K562 (cell line): ENCODE measurements at regions not wholly inside any gene's neighbourhood (a gene's known extent, or its start where the extent isn't known, plus 50 kb on each side); places are given as distances from the start of the nearest gene placed in this dataset.

ENCODE experiments used
- BDP1 ChIP-seq: IDR thresholded peaks from 3 replicates; pipeline ENCODE4 v1.6.1; 2011; ENCODE audit not compliant: insufficient read length, insufficient read depth
- CHD2 ChIP-seq: IDR thresholded peaks from 2 replicates; pipeline ENCODE4 v1.6.1; 2011; ENCODE audit warnings: low read depth, low read length
- E2F6 ChIP-seq, 2 experiments: IDR thresholded peaks; 2 replicates each; pipeline ENCODE4 v1.6.1; 2011; ENCODE audit warnings: borderline replicate concordance in 1 of 2, control low read depth in 1 of 2, low read depth in 1 of 2, low read length in 1 of 2, mild to moderate bottlenecking in 1 of 2, mixed read lengths in 1 of 2, moderate library complexity in 1 of 2; ENCODE audit not compliant: insufficient read depth in 1 of 2, insufficient read length in 1 of 2, poor library complexity in 1 of 2, severe bottlenecking in 1 of 2; ENCODE audit errors: extremely low read depth in 1 of 2
- EHMT2 ChIP-seq: fragments of 450-650 bp; IDR thresholded peaks from 2 replicates; pipeline ENCODE4 v1.6.1; 2018; ENCODE audit warnings: antibody characterized with exemption
- IRF2 ChIP-seq: sonication (generic); formaldehyde crosslinking; IDR thresholded peaks from 2 replicates; pipeline ENCODE4 v1.8.1; 2022; ENCODE audit warnings: mild to moderate bottlenecking, missing genetic modification reagents
- IRF9 ChIP-seq: fragments of 450-650 bp; IDR thresholded peaks from 2 replicates; pipeline ENCODE4 v1.6.1; 2016; ENCODE audit warnings: missing biosample characterization, missing genetic modification characterization
- MEF2D ChIP-seq: conservative IDR thresholded peaks from 2 replicates; pipeline ENCODE4 v1.6.1; 2016; ENCODE audit warnings: low read depth, missing genetic modification characterization, missing compliant biosample characterization
- NR2C2 ChIP-seq, 2 experiments: fragments of 200-800 bp in 1 of 2; sonication (Bioruptor generic) in 1 of 2; sonication (generic) in 1 of 2; formaldehyde crosslinking in 1 of 2; IDR thresholded peaks; 2 replicates each; pipeline versions ENCODE4 v1.6.1 to v1.8.0; 2016 to 2022; ENCODE audit warnings: mild to moderate bottlenecking in 1 of 2, missing compliant biosample characterization in 1 of 2, missing genetic modification characterization in 1 of 2, missing genetic modification reagents in 1 of 2
- PBX2 ChIP-seq, 2 experiments: IDR thresholded peaks in 1 of 2; conservative IDR thresholded peaks in 1 of 2; 2 replicates each; pipeline ENCODE4 v1.6.1; 2016; ENCODE audit warnings: low read depth in 2 of 2, mild to moderate bottlenecking in 1 of 2, missing compliant biosample characterization in 1 of 2, missing genetic modification characterization in 1 of 2, moderate library complexity in 1 of 2
- PHB ChIP-seq: fragments of 250-450 bp; sonication (Bioruptor Pico); IDR thresholded peaks from 2 replicates; pipeline ENCODE4 v1.5.0; 2021
- POLR3G ChIP-seq: IDR thresholded peaks from 2 replicates; pipeline ENCODE4 v1.6.1; 2011; ENCODE audit not compliant: insufficient read length, insufficient replicate concordance; ENCODE audit errors: extremely low read depth
- RB1 ChIP-seq: fragments of 450-650 bp; IDR thresholded peaks from 2 replicates; pipeline ENCODE4 v1.6.1; 2017; ENCODE audit warnings: low read depth, mild to moderate bottlenecking
- SMAD4 ChIP-seq: fragments of 250-450 bp; sonication (Bioruptor Pico); conservative IDR thresholded peaks from 2 replicates; pipeline ENCODE4 v1.8.0; 2021; ENCODE audit warnings: inconsistent platforms, mild to moderate bottlenecking, moderate library complexity
- SMARCA5 ChIP-seq: fragments of 450-650 bp; IDR thresholded peaks from 2 replicates; pipeline ENCODE4 v1.6.1; 2016
- SRSF7 ChIP-seq: fragments of 200-400 bp; formaldehyde crosslinking; optimal IDR thresholded peaks from 2 replicates; pipeline ENCODE3; 2017; ENCODE audit warnings: mild to moderate bottlenecking, low read depth, low read length
- VEZF1 ChIP-seq: fragments of 200-800 bp; sonication (Bioruptor generic); IDR thresholded peaks from 2 replicates; pipeline ENCODE4 v1.6.1; 2017; ENCODE audit warnings: missing genetic modification characterization, missing compliant biosample characterization
- WHSC1 ChIP-seq: IDR thresholded peaks from one replicate; pipeline ENCODE4 v1.6.1; 2012; ENCODE audit warnings: low read length, control low read depth, inconsistent platforms
- ZNF175 ChIP-seq: fragments of 200-800 bp; sonication (Bioruptor generic); IDR thresholded peaks from 2 replicates; pipeline ENCODE4 v1.6.1; 2016; ENCODE audit warnings: low read depth, mild to moderate bottlenecking, missing genetic modification characterization, missing compliant biosample characterization
- ZNF184 ChIP-seq: sonication (generic); formaldehyde crosslinking; IDR thresholded peaks from 2 replicates; pipeline ENCODE4 v1.5.0; 2020; ENCODE audit warnings: missing genetic modification reagents
- ZNF384 ChIP-seq: IDR thresholded peaks from 2 replicates; pipeline ENCODE4 v1.6.1; 2012; ENCODE audit warnings: low read depth, low read length, improper control_type of control experiment
- ZNF583 ChIP-seq: fragments of 250-450 bp; sonication (Bioruptor Pico); IDR thresholded peaks from 2 replicates; pipeline ENCODE4 v1.4.0; 2020
- ZNF780A ChIP-seq: fragments of 250-450 bp; sonication (Bioruptor Pico); IDR thresholded peaks from 2 replicates; pipeline ENCODE4 v1.5.0; 2021; ENCODE audit warnings: mild to moderate bottlenecking
- ZZZ3 ChIP-seq: fragments of 450-650 bp; IDR thresholded peaks from 2 replicates; pipeline ENCODE4 v1.6.1; 2016; ENCODE audit warnings: antibody characterized with exemption, mild to moderate bottlenecking, moderate library complexity

- TF ChIP-seq VEZF1 (CRISPR knock-in tag) (no peak), SMAD4 (CRISPR knock-in tag) (no peak), PHB (CRISPR knock-in tag) (no peak), SMARCA5 (peak; percentile 9; the same call in 1 of the 2 replicates), ZNF384 (no peak), ZNF583 (CRISPR knock-in tag) (no peak), ZNF184 (no peak), POLR3G (no peak), EHMT2 (no peak), BDP1 (no peak), ZNF780A (CRISPR knock-in tag) (no peak), NR2C2 (CRISPR knock-in tag; IDR thresholded peaks at IDR 0.05) (no peak), NR2C2 (tag; IDR thresholded peaks at IDR 0.05) (0 out of 2 replicates have a peak, but pooled peaks have one; percentile 2), IRF2 (CRISPR knock-in tag) (no peak), RB1 (no peak), ZNF175 (CRISPR knock-in tag) (peak; percentile 75; the same call in 1 of the 2 replicates), IRF9 (tag) (no peak), MEF2D (tag) (0 out of 2 replicates have a peak, but pooled peaks have one; percentile 22), SRSF7 (no peak), CHD2 (no peak), E2F6 (IDR thresholded peaks at IDR 0.05; ENCODE audit: borderline replicate concordance in 1 of 2, extremely low read depth in 1 of 2, insufficient read depth in 1 of 2, insufficient read length in 1 of 2, low read depth in 1 of 2, low read length in 1 of 2, poor library complexity in 1 of 2, severe bottlenecking in 1 of 2) (no peak), PBX2 (CRISPR knock-in tag; IDR thresholded peaks at IDR 0.05; ENCODE audit: low read depth) (no peak), PBX2 (tag; conservative IDR thresholded peaks at IDR 0.05; ENCODE audit: low read depth) (no peak), WHSC1 (no peak), ZZZ3 (no peak)
- TF ChIP-seq, all 486 proteins: peak for 9
Measured at GRCh38 chr17:79473876-79474440, 136.9 kb downstream of the RBFOX3 start (continued).
